GM23338 (cell line): ENCODE measurements at regions not wholly inside any gene's neighbourhood (a gene's known extent, or its start where the extent isn't known, plus 50 kb on each side); places are given as distances from the start of the nearest gene placed in this dataset.

Source experiments
- ATAC-seq: fragments of 200-7000 bp; cut with Tn5 transposase; 3 replicates; pipeline ENCODE4 v1.9.1; 2020
- DNase-seq: peaks from one replicate; pipeline ENCODE4 v3.0.0-alpha.2; 2015; ENCODE audit warnings: low spot score
- H2AFZ ChIP-seq: fragments of 200-600 bp; sonication (generic); 2 replicates; pipeline ENCODE4 v1.8.0; 2016; ENCODE audit warnings: antibody characterized with exemption, mild to moderate bottlenecking, moderate library complexity
- H3F3A ChIP-seq: fragments of 200-600 bp; sonication (generic); replicated peaks from 2 replicates; pipeline ENCODE4 v1.8.0; 2017; ENCODE audit warnings: antibody characterized with exemption, mixed run types, low read depth
- H3K27ac ChIP-seq: fragments of 200-600 bp; sonication (generic); 2 replicates; pipeline ENCODE4 v1.6.1; 2016; ENCODE audit warnings: low read depth
- H3K27me3 ChIP-seq: fragments of 200-600 bp; sonication (generic); 2 replicates; pipeline ENCODE4 v1.8.0; 2016; ENCODE audit warnings: mild to moderate bottlenecking, mixed run types, moderate library complexity; ENCODE audit not compliant: insufficient read depth
- H3K36me3 ChIP-seq: fragments of 200-600 bp; sonication (generic); 2 replicates; pipeline ENCODE4 v1.8.0; 2016; ENCODE audit warnings: mild to moderate bottlenecking; ENCODE audit not compliant: insufficient read depth
- H3K4me1 ChIP-seq: fragments of 200-600 bp; sonication (generic); 2 replicates; pipeline ENCODE4 v1.8.0; 2016; ENCODE audit warnings: mild to moderate bottlenecking, moderate library complexity; ENCODE audit not compliant: insufficient read depth
- H3K4me2 ChIP-seq: fragments of 200-600 bp; sonication (generic); 2 replicates; pipeline ENCODE4 v1.7.1; 2017; ENCODE audit warnings: mixed run types
- H3K4me3 ChIP-seq: fragments of 200-600 bp; sonication (generic); 2 replicates; pipeline ENCODE4 v1.6.1; 2016; ENCODE audit warnings: mixed run types
- H3K79me2 ChIP-seq: fragments of 200-600 bp; sonication (generic); replicated peaks from 2 replicates; pipeline ENCODE4 v1.8.0; 2017; ENCODE audit warnings: mild to moderate bottlenecking; ENCODE audit not compliant: insufficient read depth
- H3K9me2 ChIP-seq: fragments of 200-600 bp; sonication (generic); 2 replicates; pipeline ENCODE4 v1.8.0; 2017; ENCODE audit not compliant: insufficient read depth
- H4K20me1 ChIP-seq: fragments of 200-600 bp; sonication (generic); replicated peaks from 2 replicates; pipeline ENCODE4 v1.8.0; 2017; ENCODE audit warnings: mild to moderate bottlenecking; ENCODE audit not compliant: insufficient read depth
- H3K27ac Mint-ChIP-seq: 2 replicates; pipeline ENCODE4 v1.8.0; 2020; ENCODE audit warnings: inconsistent platforms, mild to moderate bottlenecking, moderate library complexity, mixed read lengths
- H3K27me3 Mint-ChIP-seq: 3 replicates; pipeline ENCODE4 v1.8.0; 2022; ENCODE audit warnings: low read depth, mild to moderate bottlenecking, moderate library complexity, mixed read lengths, inconsistent platforms; ENCODE audit not compliant: insufficient read depth, poor library complexity
- H3K36me3 Mint-ChIP-seq: 3 replicates; pipeline ENCODE4 v1.8.0; 2021; ENCODE audit warnings: low read depth, mild to moderate bottlenecking, inconsistent platforms, moderate library complexity, mixed read lengths
- H3K4me1 Mint-ChIP-seq: 3 replicates; pipeline ENCODE4 v1.8.0; 2020; ENCODE audit warnings: mild to moderate bottlenecking, inconsistent platforms, mixed read lengths
- H3K4me3 Mint-ChIP-seq: 3 replicates; pipeline ENCODE4 v1.8.0; 2021; ENCODE audit warnings: moderate library complexity, mild to moderate bottlenecking, inconsistent platforms, mixed read lengths
- H3K9me3 Mint-ChIP-seq: 3 replicates; pipeline ENCODE4 v1.8.0; 2020; ENCODE audit warnings: moderate library complexity, mild to moderate bottlenecking, inconsistent platforms, mixed read lengths
- CREB1 ChIP-seq: fragments of 250-450 bp; sonication (Bioruptor Pico); IDR thresholded peaks from 2 replicates; pipeline ENCODE4 v1.5.0; 2020; ENCODE audit warnings: low read depth, mild to moderate bottlenecking, moderate library complexity
- CTCF ChIP-seq, 2 experiments: fragments of 200-600 bp in 1 of 2; sonication (generic) in 1 of 2; conservative IDR thresholded peaks; 2 replicates each; pipeline versions ENCODE4 v1.5.1 to v1.6.1; 2016 to 2017; ENCODE audit warnings: antibody characterized with exemption in 2 of 2, low read depth in 2 of 2, mild to moderate bottlenecking in 2 of 2, moderate library complexity in 1 of 2
- ETS1 ChIP-seq: IDR thresholded peaks from 2 replicates; pipeline ENCODE4 v1.6.1; 2016; ENCODE audit warnings: antibody characterized with exemption
- EZH2phosphoT487 ChIP-seq: fragments of 200-600 bp; sonication (generic); IDR thresholded peaks from one replicate; pipeline ENCODE4 v1.8.1; 2018; ENCODE audit warnings: antibody characterized with exemption; ENCODE audit not compliant: unreplicated experiment
- NANOG ChIP-seq: IDR thresholded peaks from 2 replicates; pipeline ENCODE4 v1.6.1; 2016; ENCODE audit warnings: antibody characterized with exemption, borderline replicate concordance
- POLR2AphosphoS5 ChIP-seq: IDR thresholded peaks from 2 replicates; pipeline ENCODE4 v1.6.1; 2016; ENCODE audit warnings: antibody characterized with exemption, low read depth
- STAT1 ChIP-seq: IDR thresholded peaks from one replicate; pipeline ENCODE4 v1.6.1; 2016; ENCODE audit warnings: antibody characterized with exemption; ENCODE audit not compliant: unreplicated experiment
- ZNF114 ChIP-seq: fragments of 250-450 bp; sonication (Bioruptor Pico); IDR thresholded peaks from 2 replicates; pipeline ENCODE4 v1.5.0; 2020; ENCODE audit warnings: mild to moderate bottlenecking, moderate library complexity
- ZNF331 ChIP-seq: fragments of 250-450 bp; sonication (Bioruptor Pico); IDR thresholded peaks from 2 replicates; pipeline ENCODE4 v1.5.0; 2020; ENCODE audit warnings: low read depth, mild to moderate bottlenecking, moderate library complexity

- Mint-ChIP-seq H3K4me1 (peaks cover 4% of the 10 kb centered on the region; the same call in 2 of the 3 replicates), H3K27me3 (peaks cover 2% of the 10 kb centered on the region), H3K9me3 (peaks cover 46% of the 10 kb centered on the region), H3K4me3 (no peak overlapping the region), H3K36me3 (peaks cover 45% of the 10 kb centered on the region), H3K27ac (no peak overlapping the region)
- Histone ChIP-seq H3K36me3 (no peaks in the 10 kb centered on the region), H3K79me2 (no peaks in the 10 kb centered on the region), H4K20me1 (no peaks in the 10 kb centered on the region), H3K27ac (no peak overlapping the region), H3F3A (no peaks in the 10 kb centered on the region), H3K4me3 (no peak overlapping the region), H3K9me2 (no peaks in the 10 kb centered on the region; the same call in 1 of the 2 replicates), H3K4me2 (no peak overlapping the region), H3K4me1 (no peaks in the 10 kb centered on the region), H3K27me3 (no peaks in the 10 kb centered on the region), H2AFZ (no peak overlapping the region)
- TF ChIP-seq NANOG, result no peak
- no peak for TF ChIP-seq CTCF (conservative IDR thresholded peaks at IDR 0.05; ENCODE audit: low read depth in 2 of 2)
- TF ChIP-seq ETS1, result no peak
- TF ChIP-seq POLR2AphosphoS5, result no peak
- TF ChIP-seq CREB1 (CRISPR knock-in tag), result no peak
- DNase-seq (no peak), ATAC-seq (no peak)
These were observed 190.0 kb downstream of the SLC38A4 start for GRCh38 chr12:46635818-46636217.

- no peaks in the 10 kb centered on the region for H3K27me3 ChIP-seq
- Mint-ChIP-seq H3K36me3 (no peaks in the 10 kb centered on the region), H3K27ac (no peak overlapping the region), H3K4me1 (peaks cover 11% of the 10 kb centered on the region), H3K27me3 (no peaks in the 10 kb centered on the region), H3K9me3 (no peaks in the 10 kb centered on the region), H3K4me3 (no peak overlapping the region)
- no peak overlapping the region for H3K4me3 ChIP-seq
- no peak overlapping the region for H3K4me2 ChIP-seq
- DNase-seq (no peak), ATAC-seq (no peak)
- H3K9me2 ChIP-seq, result peaks cover 2% of the 10 kb centered on the region
- H3K27ac ChIP-seq, result no peak overlapping the region
- no peaks in the 10 kb centered on the region for H3K36me3 ChIP-seq
- no peaks in the 10 kb centered on the region for H3K79me2 ChIP-seq
- no peak overlapping the region for H2AFZ ChIP-seq
- no peaks in the 10 kb centered on the region for H3F3A ChIP-seq
- H3K4me1 ChIP-seq, result no peaks in the 10 kb centered on the region
- no peaks in the 10 kb centered on the region for H4K20me1 ChIP-seq
- TF ChIP-seq ZNF331 (no peak), CTCF (conservative IDR thresholded peaks at IDR 0.05; ENCODE audit: low read depth in 2 of 2) (no peak), EZH2phosphoT487 (no peak), ZNF114 (CRISPR knock-in tag) (no peak), STAT1 (no peak), ETS1 (no peak)
These were observed 196.2 kb downstream of the SLC38A4 start for GRCh38 chr12:46629331-46630229.
